SIG-M5 treated with dmso at 0.1 percent for 504 hours (cell line): ENCODE measurements at regions not wholly inside any gene's neighbourhood (a gene's known extent, or its start where the extent isn't known, plus 50 kb on each side); places are given as distances from the start of the nearest gene placed in this dataset.
"Not testable (repeated sequence)": the region's sequence is repeated elsewhere in the genome, so short reads cannot be mapped to it uniquely, and the experiment has no call there.

Source experiments
- DNase-seq: peaks from one replicate; lab custom pipeline; 2025; ENCODE audit not compliant: unreplicated experiment; lab: John Stamatoyannopoulos, UW

- no peak for DNase-seq
Observed at GRCh38 chr18:8882632-8883408, 177.5 kb downstream of the MTCL1 start.

GRCh38 chr18:8883409-8883668 is 178.0 kb downstream of the MTCL1 start:
- DNase-seq = no peak

GRCh38 chr18:8887877-8888276 is 182.5 kb downstream of the MTCL1 start:
- DNase-seq = not testable (repeated sequence)

GRCh38 chr18:8889489-8889888 is 184.1 kb downstream of the MTCL1 start:
- no peak for DNase-seq

GRCh38 chr18:8890503-8890902 is 185.1 kb downstream of the MTCL1 start:
- DNase-seq = not testable (repeated sequence)

GRCh38 chr18:8890957-8891464 is 185.7 kb downstream of the MTCL1 start:
- peak; percentile 14 for DNase-seq

- no peak for DNase-seq
Observed at GRCh38 chr18:8893221-8893620, 187.9 kb downstream of the MTCL1 start.

GRCh38 chr18:8893628-8894231 is 188.4 kb downstream of the MTCL1 start:
- no peak for DNase-seq

- DNase-seq = no peak
Observed at GRCh38 chr18:8894823-8895222, 189.5 kb downstream of the MTCL1 start.

GRCh38 chr18:8895341-8895740 is 190.0 kb downstream of the MTCL1 start:
- DNase-seq = no peak

- DNase-seq = no peak
Observed at GRCh38 chr18:8895987-8896619, 190.7 kb downstream of the MTCL1 start.

GRCh38 chr18:8899000-8899399 is 193.6 kb downstream of the MTCL1 start:
- no peak for DNase-seq

- no peak for DNase-seq
Observed at GRCh38 chr18:8900552-8900951, 195.2 kb downstream of the MTCL1 start.

GRCh38 chr18:8901019-8901418 is 195.7 kb downstream of the MTCL1 start:
- no peak for DNase-seq

- DNase-seq = no peak
Observed at GRCh38 chr18:8904316-8904715, 198.2 kb upstream of the NDUFV2 start.

- DNase-seq = no peak
Observed at GRCh38 chr18:8908792-8909510, 193.5 kb upstream of the NDUFV2 start.

GRCh38 chr18:8910186-8910822 is 192.2 kb upstream of the NDUFV2 start:
- no peak for DNase-seq

- DNase-seq = no peak
Observed at GRCh38 chr18:8910843-8911242, 191.7 kb upstream of the NDUFV2 start.

- DNase-seq = no peak
Observed at GRCh38 chr18:8911408-8912340, 190.8 kb upstream of the NDUFV2 start.
